Heart left ventricle (tissue), 13 donors: ENCODE measurements at regions not wholly inside any gene's neighbourhood (a gene's known extent, or its start where the extent isn't known, plus 50 kb on each side); places are given as distances from the start of the nearest gene placed in this dataset.

Experiments used
- POLR2A ChIP-seq, 2 donors: fragments of 450-650 bp; IDR thresholded peaks; one replicate each; pipeline ENCODE4 v1.6.1; 2017; ENCODE audit warnings: antibody characterized with exemption in 2 of 2, mild to moderate bottlenecking in 2 of 2, moderate library complexity in 2 of 2
- TF ChIP-seq, protein P1 (sequence below), 12 donors: fragments of 200-600 bp; sonication (generic) in 4 of 12; IDR thresholded peaks; one replicate each; pipeline versions ENCODE4 v1.5.0 to v1.8.0; 2018 to 2022; ENCODE audit warnings: antibody characterized with exemption in 12 of 12, mild to moderate bottlenecking in 5 of 12
- donor health status: ischemic (EF 13 %, LVEDD 7.1; RV severe dilation, severe dysfunction).
- donor health status: DM: no; HTN: yes; CAD: no.
- donor health status: DM: no; HTN: no; CAD: no.
- donor health status: ischemic (EF 25% LVEDD 6.9; RV normal size, moderate dysfunction).
- donor health status: ischemic (EF 25% LVEDD 5.7; RV mildly dilated, moderate dysfunction).
- donor health status: ischemic (EF 35%, LVEDD 5.7; RV mildly dilated, moderate dysfunction).
- donor health status: nonischemic (EF 11% LVEDD 7.7; RV severe dilation, severe dysfunction).
- donor health status: DM: yes; HTN: yes; CAD: no.
- donor health status: PGD.
- donor health status: ischemic (EF 29% LVEDD 5.4; RV normal size, mild dysfunction).
- donor health status: nonischemic (EF 23%, LVEDD 6.1; RV moderate dilation, normal function).

DNA sequence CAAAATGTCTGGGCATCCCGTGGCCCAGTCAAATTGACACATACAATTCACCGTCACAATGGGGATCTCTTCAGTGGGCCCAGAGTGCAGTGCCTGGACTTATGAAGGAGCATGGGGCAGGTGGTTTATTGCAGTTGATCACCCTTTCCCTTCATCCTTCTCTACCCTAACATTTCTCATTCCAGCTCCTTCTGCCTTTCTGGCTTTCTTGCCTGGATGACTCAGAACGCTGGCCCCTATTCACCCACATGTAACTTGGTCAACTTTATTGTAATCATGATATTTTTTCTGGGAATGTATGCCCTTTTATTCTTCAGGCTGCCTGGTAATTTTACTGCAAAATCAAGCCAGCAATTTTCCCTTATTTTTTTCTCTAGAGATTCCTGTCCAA, 179.9 kb upstream of the DTNBP1 start:
- TF ChIP-seq, protein P1, sequence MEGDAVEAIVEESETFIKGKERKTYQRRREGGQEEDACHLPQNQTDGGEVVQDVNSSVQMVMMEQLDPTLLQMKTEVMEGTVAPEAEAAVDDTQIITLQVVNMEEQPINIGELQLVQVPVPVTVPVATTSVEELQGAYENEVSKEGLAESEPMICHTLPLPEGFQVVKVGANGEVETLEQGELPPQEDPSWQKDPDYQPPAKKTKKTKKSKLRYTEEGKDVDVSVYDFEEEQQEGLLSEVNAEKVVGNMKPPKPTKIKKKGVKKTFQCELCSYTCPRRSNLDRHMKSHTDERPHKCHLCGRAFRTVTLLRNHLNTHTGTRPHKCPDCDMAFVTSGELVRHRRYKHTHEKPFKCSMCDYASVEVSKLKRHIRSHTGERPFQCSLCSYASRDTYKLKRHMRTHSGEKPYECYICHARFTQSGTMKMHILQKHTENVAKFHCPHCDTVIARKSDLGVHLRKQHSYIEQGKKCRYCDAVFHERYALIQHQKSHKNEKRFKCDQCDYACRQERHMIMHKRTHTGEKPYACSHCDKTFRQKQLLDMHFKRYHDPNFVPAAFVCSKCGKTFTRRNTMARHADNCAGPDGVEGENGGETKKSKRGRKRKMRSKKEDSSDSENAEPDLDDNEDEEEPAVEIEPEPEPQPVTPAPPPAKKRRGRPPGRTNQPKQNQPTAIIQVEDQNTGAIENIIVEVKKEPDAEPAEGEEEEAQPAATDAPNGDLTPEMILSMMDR (IDR thresholded peaks at IDR 0.05) = no peak
- TF ChIP-seq POLR2A (IDR thresholded peaks at IDR 0.05) = no peak
